Dedifferentiated amniotic fluid mesenchymal stem cell (primary cell): ENCODE measurements at regions not wholly inside any gene's neighbourhood (a gene's known extent, or its start where the extent isn't known, plus 50 kb on each side); places are given as distances from the start of the nearest gene placed in this dataset.
"Not testable (repeated sequence)": the region's sequence is repeated elsewhere in the genome, so short reads cannot be mapped to it uniquely, and the experiment has no call there.

Experiments used
- DNase-seq: peaks from one replicate; pipeline ENCODE4 v3.0.0-alpha.2; 2016; ENCODE audit errors: extremely low spot score

DNA sequence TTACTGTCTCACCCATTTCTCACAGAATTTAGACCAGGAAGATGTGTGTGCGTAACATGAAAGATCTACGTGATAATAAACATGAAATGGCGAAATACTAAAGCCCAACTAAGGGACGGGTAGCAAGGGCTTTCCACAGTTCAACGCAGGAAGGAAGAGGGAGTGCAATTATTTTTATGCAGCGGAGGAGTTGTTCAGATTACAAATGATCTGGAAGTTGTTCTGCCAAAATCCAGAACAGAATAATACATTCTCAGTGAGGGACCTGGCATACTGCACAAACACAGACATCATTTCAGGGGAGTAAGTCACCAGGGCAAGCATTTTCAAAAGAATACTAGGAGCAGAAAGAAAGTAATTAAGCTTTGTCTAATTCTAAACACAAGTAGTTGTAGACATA lies 133.6 kb upstream of the RAP2B start:
- no peak for DNase-seq

- DNase-seq = peak; percentile 62
These were observed 132.7 kb upstream of the RAP2B start for GRCh38 chr3:153029350-153029749.

GRCh38 chr3:153032891-153033290 lies 129.1 kb upstream of the RAP2B start:
- DNase-seq = no peak

GRCh38 chr3:153036846-153037245 lies 125.2 kb upstream of the RAP2B start:
- DNase-seq = no peak

DNA sequence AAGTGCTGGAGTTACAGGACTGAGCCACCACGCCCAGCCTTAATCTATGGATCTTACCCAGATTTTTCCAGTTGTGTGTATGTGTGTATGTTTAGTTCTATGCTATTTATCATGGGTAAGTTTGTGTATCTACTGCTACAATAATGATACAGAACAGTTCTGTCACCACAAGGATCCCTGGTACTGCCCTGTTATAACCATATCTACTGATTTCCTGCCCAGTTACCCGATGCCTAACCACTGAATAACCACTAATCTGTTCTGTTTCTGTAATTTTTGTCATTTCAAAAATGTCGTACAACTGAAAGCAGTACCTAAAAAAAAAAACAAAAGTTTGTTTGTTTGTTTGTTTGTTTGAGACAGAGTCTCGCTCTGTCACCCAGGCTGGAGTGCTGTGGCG lies 123.7 kb upstream of the RAP2B start:
- no peak for DNase-seq

DNA sequence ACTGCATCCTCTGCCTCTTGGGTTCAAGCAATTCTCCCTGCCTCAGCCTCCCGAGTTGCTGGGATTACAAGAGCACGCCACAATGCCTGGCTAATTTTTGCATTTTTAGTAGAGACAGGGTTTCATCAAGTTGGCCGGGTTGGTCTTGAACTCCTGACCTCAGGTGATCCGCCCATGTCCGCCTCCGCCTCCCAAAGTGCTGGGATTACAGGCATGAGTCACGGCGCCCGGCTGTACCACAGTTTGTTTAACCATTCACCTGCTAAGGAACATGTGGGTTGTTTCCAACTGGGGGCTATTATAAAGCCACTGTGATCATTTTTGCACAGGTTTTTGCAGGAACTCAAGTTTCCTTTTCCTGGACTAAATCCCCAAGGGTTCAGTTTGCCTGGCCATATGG lies 123.2 kb upstream of the RAP2B start:
- no peak for DNase-seq

DNA sequence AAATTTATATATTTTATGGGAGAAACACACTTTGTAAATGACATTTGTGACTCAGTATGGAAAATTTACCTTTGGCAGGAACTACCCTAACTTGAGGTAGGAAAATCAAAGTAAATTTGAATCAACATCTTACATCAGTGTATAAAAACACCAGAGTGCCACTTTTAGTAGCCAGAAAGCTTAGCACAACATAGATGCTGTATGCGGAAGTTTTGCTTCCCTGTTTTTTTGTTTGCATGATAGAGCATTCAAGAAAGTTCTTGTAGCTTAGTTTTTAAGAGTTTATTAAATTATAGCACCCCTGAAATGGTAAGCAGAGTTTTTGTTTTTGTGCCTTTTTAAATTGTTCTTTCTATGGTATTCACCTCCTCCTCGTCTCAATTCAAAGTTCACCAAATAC lies 120.8 kb upstream of the RAP2B start:
- DNase-seq = no peak

- DNase-seq = no peak
These were observed 119.9 kb upstream of the RAP2B start for GRCh38 chr3:153042088-153042487.

DNA sequence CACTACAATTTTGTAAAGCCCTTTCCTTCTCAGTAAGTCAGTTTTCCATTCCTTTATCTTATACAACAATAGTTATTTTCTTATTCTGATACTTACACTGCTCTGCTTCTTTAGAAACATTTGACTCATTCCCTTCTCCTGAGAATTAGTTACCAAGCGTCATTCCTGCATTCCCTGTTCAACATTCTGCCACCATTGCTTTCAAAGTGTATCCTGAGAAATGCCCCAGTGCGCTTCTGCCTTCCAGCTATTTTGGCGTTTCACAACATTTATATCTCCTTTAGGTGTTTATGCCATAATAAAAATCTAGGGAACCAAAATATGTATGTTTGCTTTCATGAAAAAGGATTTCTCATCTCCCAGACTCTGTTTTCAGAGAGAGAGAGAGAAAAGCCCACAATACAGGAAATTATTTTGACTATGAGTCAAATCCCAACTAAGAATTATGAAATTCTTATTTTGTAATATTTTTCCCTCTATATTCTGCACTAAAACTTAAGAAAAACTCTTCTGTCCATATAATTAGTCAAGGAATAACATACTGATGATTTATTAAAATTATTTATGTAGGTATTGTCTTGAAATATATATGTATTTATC lies 118.2 kb upstream of the RAP2B start:
- no peak for DNase-seq

DNA sequence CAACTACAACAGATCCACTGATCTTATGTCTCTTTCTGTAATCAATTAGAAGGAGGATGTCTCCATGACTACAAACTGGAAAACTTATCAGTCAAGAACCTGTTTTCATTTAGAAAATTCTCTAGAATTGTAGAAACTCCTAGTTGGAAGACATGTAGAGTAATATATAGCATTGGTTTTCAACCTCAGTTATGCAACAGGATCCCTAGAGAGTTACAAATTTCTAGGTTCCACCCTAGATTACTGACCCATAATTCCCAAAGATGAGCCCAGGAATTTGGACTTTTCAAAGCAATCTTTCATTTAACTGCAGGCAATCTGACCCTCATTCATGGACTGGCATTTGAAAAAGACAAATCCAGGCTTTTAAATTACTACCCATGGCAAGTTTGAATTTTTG lies 116.9 kb upstream of the RAP2B start:
- DNase-seq = no peak

GRCh38 chr3:153050978-153051377 lies 111.0 kb upstream of the RAP2B start:
- DNase-seq = no peak

GRCh38 chr3:153051427-153052095 lies 110.5 kb upstream of the RAP2B start:
- DNase-seq = peak; percentile 49

DNA sequence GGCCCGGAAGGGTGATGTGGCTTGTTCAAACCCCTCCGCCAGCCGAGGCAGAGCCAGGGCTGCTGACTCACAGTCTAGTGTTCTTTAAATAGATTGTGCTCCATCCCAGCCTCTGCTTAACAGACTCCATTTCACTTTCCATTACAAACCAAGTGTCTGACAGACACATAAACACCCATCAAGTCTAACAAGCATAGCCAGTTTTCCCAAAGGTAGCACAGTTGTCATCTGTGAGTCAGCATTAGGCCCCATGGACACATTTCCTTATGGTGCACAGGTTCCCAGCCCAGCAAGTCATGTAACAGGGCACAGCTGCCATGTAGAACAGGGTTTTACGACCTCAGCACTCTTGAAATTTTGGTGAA lies 109.9 kb upstream of the RAP2B start:
- DNase-seq = peak; percentile 71

DNA sequence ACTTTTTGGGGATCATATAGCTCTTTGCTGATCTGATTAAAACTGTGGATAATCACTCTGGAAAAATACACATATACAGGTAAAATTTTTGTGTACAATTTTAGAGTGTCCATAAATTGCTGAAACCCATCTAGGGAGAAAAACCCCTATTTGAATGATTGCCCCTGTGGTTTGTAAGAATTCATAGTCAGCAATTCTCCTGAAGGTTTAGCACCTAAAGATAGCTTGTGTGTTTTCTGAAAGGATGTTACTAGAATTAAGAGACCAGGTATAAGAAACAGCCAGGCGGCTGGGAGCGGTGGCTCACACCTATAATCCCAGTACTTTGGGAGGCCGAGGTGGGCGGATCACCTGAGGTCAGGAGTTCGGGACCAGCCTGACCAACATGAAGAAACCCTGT lies 106.8 kb upstream of the RAP2B start:
- DNase-seq = no peak

GRCh38 chr3:153055779-153056178 lies 106.2 kb upstream of the RAP2B start:
- no peak for DNase-seq

GRCh38 chr3:153058031-153058688 lies 103.9 kb upstream of the RAP2B start:
- not testable (repeated sequence) for DNase-seq

DNA sequence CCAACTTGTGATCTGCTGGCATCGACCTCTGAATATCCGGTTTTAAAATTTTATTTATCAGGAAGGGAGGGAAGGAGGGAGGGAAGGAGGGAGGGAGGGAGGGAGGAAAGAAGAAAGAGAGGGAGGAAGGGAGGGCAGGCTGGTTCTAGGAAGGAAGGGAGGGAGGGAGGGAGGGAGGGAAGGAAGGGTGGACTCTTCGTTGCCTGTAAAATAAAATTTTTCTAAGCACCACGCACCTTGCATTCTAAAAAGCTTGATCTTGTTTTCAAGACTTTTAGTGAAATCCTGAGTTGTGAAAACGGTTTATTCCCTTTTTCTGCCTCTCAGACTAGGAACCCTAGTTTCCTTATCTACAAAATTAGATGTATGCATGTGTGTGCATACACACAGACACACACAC lies 101.7 kb upstream of the RAP2B start:
- no peak for DNase-seq

DNA sequence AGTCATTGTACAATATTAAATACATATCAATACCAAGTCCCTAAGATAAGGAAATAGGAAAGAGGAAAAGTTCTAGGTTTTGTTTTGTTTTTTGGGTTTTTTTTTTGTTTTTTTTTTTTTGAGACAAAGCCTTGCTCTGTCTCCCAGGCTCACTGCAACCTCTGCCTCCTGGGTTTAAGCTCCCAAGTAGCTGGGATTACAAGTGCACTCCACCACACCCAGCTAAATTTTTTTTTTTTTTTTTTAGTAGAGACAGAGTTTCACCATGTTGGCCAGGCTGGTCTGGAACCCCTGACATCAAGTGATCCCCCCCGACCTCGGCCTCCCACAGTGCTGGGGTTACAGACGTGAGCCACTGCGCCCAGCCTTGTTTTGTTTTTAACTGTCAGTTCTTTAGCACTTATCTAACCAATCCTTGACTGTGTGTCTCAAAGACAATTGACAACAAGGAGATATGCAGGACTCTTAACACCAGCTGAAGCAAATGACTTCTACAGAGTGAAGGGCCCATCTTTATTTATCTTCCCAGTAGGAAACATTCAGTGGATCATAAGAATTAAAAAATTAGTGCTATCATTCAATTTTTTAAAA lies 100.0 kb upstream of the RAP2B start:
- no peak for DNase-seq

DNA sequence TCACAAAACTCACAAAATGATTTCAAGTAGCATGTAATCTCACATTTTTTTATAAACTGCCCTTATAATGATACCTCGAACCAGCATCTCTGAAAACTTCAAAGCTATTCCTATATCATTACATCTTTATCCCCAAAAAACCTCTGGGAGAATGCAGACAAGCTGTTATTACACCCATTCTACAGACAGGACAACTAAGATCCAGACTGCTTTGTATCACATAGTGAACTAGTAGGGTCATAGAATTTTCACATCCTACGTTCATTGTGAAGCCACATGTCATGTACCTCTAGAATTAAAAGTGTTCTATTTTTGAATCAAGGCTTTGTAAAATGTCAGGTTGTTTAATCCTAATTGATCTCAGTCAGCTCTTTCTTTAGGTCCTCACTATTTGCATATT lies 98.7 kb upstream of the RAP2B start:
- no peak for DNase-seq

GRCh38 chr3:153066983-153067382 lies 95.0 kb upstream of the RAP2B start:
- DNase-seq = no peak

DNA sequence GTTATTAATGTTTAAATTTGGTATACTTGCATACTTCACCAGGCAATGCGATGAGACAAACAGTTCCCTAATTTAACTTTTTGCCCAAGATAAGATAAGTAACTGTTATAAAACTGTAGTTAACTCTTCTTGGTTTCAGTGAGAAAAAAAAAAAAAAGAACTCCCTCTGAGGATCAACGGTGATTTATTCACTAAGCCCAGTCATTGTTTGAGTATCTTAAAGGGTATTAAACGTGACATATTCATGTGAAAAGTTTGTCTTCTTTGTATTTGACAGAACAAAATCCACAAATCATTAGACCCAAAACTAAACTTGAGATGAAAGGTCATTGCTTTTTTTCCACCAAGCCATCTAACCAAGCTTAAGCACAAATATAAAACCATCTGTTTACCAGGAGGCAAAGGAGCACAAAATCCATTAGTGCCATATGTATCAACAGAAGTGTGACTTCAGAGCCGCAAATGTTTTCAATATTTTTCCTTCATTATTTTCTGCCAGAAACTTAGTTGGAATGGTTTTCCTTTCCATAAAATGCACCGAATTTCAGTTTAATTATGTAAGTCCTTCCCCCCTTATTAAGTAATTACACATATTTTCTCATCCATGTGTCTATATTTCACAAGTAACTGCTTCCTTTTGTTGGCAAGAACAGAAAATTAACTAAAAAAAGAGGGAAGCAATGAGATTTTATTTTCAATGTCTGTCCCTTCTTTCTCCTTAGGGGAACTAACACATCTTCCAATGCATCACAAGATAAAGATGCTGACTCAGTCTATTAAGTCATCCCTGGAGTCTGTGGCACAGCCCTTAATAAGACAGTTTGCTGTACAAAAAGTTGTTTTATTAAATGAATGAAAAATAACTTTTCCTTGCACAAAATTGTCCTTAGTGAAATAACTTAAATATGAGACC lies 92.2 kb upstream of the RAP2B start:
- DNase-seq = peak; percentile 45

GRCh38 chr3:153070511-153070868 lies 91.5 kb upstream of the RAP2B start:
- no peak for DNase-seq
